ENCODE measurements at regions not wholly inside any gene's neighbourhood (a gene's known extent, or its start where the extent isn't known, plus 50 kb on each side); places are given as distances from the start of the nearest gene placed in this dataset.

DNA sequence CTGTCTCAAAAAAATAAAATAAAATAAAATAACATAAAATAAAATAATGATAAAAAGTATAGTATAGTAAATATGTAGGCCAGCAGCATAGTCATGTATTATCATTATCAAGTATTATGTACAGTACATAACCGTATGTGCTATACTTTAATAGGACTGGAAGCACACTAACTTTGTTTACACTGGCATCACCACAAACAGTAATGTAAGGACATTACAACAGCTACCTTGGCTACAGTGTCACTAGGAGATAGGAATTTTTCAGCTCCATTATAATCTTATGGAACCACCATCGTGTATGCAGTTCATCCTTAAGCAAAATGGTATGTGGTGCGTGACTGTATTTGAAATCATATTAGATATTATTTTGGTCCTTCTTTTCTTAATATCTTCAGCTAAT is 1163.5 kb upstream of the LRRTM3 start:
- TF ChIP-seq YY1 (IDR thresholded peaks at IDR 0.05; ENCODE audit: insufficient read depth, insufficient read length): no peak
- TF ChIP-seq ZNF274 (IDR thresholded peaks at IDR 0.05; ENCODE audit: low read depth, low read length): no peak

All from NT2/D1 (cell line).